Sigmoid colon (tissue), 6 donors: ENCODE measurements at regions not wholly inside any gene's neighbourhood (a gene's known extent, or its start where the extent isn't known, plus 50 kb on each side); places are given as distances from the start of the nearest gene placed in this dataset.

Experiments used
- DNase-seq: peaks from one replicate; pipeline ENCODE4 v3.0.0-alpha.2; 2019
- H3K27ac ChIP-seq, 4 donors: fragments of 200-600 bp; sonication (generic); one replicate each; pipeline ENCODE4 v1.5.1; 2016 to 2019; ENCODE audit warnings: mild to moderate bottlenecking in 1 of 4
- H3K27me3 ChIP-seq, 3 donors: fragments of 200-600 bp; sonication (generic); one replicate each; pipeline ENCODE4 v1.5.1; 2019; ENCODE audit warnings: mild to moderate bottlenecking in 1 of 3
- H3K36me3 ChIP-seq, 4 donors: fragments of 200-600 bp; sonication (generic); one replicate each; pipeline ENCODE4 v1.5.1; 2016 to 2019
- H3K4me1 ChIP-seq, 4 donors: fragments of 200-600 bp; sonication (generic); one replicate each; pipeline ENCODE4 v1.5.1; 2017 to 2019
- H3K4me3 ChIP-seq, 4 donors: fragments of 200-600 bp; sonication (generic); one replicate each; pipeline ENCODE4 v1.5.1; 2017 to 2019; ENCODE audit warnings: mild to moderate bottlenecking in 2 of 4, moderate library complexity in 1 of 4
- H3K9me3 ChIP-seq, 4 donors: fragments of 200-600 bp in 3 of 4; sonication (generic) in 3 of 4; one replicate each; pipeline versions ENCODE4 v1.5.1 to v1.6.1; 2013 to 2019
- CTCF ChIP-seq, 4 experiments: fragments of 450-650 bp in 3 of 4; fragments of 200-600 bp in 1 of 4; IDR thresholded peaks; one replicate each; pipeline ENCODE4 v1.5.1; 2016 to 2019; ENCODE audit warnings: antibody characterized with exemption in 4 of 4, mild to moderate bottlenecking in 3 of 4, moderate library complexity in 2 of 4
- EP300 ChIP-seq, 4 donors: sonication (generic); formaldehyde crosslinking; IDR thresholded peaks; one replicate each; pipeline ENCODE4 v1.6.1; 2017; ENCODE audit warnings: antibody characterized with exemption in 4 of 4
- POLR2A ChIP-seq, 2 donors: fragments of 450-650 bp; IDR thresholded peaks; one replicate each; pipeline ENCODE4 v1.6.1; 2016; ENCODE audit warnings: antibody characterized with exemption in 2 of 2, mild to moderate bottlenecking in 2 of 2, moderate library complexity in 2 of 2
- POLR2AphosphoS5 ChIP-seq, 4 donors: sonication (generic); formaldehyde crosslinking; IDR thresholded peaks; one replicate each; pipeline ENCODE4 v1.6.1; 2017; ENCODE audit warnings: antibody characterized with exemption in 4 of 4
- WGBS, 2 donors: extraction: QIAGEN DNeasy Blood & Tissue Kit; methylation state at CpG; one replicate each; pipeline ENCODE4 v1.1.7; 2013; 5-methylcytosine and 5-hydroxymethylcytosine counted together
- intact Hi-C: fragments of 100-400 bp; cut with DNase I; formaldehyde crosslinking; loops from one replicate; pipeline ENCODE4 v1.15.1; 2023
- small RNA-seq, 3 donors: library from RNA; depleted of rRNA; stranded (forward); fragments of <200 nt; gene quantifications; one replicate each; pipeline ENCODE3, GENCODE V24; 2016
- donor health status: healthy with polysubstance abuse.
- donor health status: healthy.

GRCh38 chr2:207477896-207478295 is 51.9 kb upstream of the CREB1 start:
- Histone ChIP-seq H3K4me1 (peaks cover 0 to 30% (median 19%) of the 10 kb centered on the region in 4 donors), H3K27ac (no peak overlapping the region), H3K27me3 (no peaks in the 10 kb centered on the region), H3K4me3 (no peak overlapping the region), H3K36me3 (no peaks in the 10 kb centered on the region), H3K9me3 (no peaks in the 10 kb centered on the region)
- intact Hi-C loops = loop anchor here (5.0 kb wide), 1 partner anchor 431 kb away; no protein-coding TSS in a partner anchor
- DNase-seq = no peak
- WGBS, 2 donors = 85 to 92% methylated on average over 5 of the region's 5 CpGs
- TF ChIP-seq POLR2AphosphoS5 (IDR thresholded peaks at IDR 0.05) (no peak), CTCF (IDR thresholded peaks at IDR 0.05) (no peak), POLR2A (IDR thresholded peaks at IDR 0.05) (no peak), EP300 (IDR thresholded peaks at IDR 0.05) (no peak)

- no peak for DNase-seq
- WGBS, 2 donors = 87 to 93% methylated on average over 3 of the region's 3 CpGs
- Histone ChIP-seq H3K9me3 (no peaks in the 10 kb centered on the region), H3K36me3 (no peaks in the 10 kb centered on the region), H3K27me3 (no peaks in the 10 kb centered on the region), H3K4me3 (no peak overlapping the region), H3K27ac (no peak overlapping the region), H3K4me1 (peaks cover 0 to 30% (median 14%) of the 10 kb centered on the region in 4 donors)
- intact Hi-C loops = loop anchor here (5.0 kb wide), 1 partner anchor 431 kb away; no protein-coding TSS in a partner anchor
- TF ChIP-seq CTCF (IDR thresholded peaks at IDR 0.05) (no peak), POLR2A (IDR thresholded peaks at IDR 0.05) (no peak), EP300 (IDR thresholded peaks at IDR 0.05) (no peak), POLR2AphosphoS5 (IDR thresholded peaks at IDR 0.05) (no peak)
Observed at GRCh38 chr2:207478572-207478971, 51.2 kb upstream of the CREB1 start.

GRCh38 chr2:207479198-207479785 is 50.5 kb upstream of the CREB1 start:
- intact Hi-C loops = loop anchor here (5.0 kb wide), 1 partner anchor 432 kb away; no protein-coding TSS in a partner anchor
- TF ChIP-seq EP300 (IDR thresholded peaks at IDR 0.05) (no peak), CTCF (IDR thresholded peaks at IDR 0.05) (no peak), POLR2AphosphoS5 (IDR thresholded peaks at IDR 0.05) (no peak), POLR2A (IDR thresholded peaks at IDR 0.05) (no peak)
- Histone ChIP-seq H3K4me1 (peaks cover 0 to 35% (median 16%) of the 10 kb centered on the region in 4 donors), H3K4me3 (no peak overlapping the region), H3K9me3 (no peaks in the 10 kb centered on the region), H3K27ac (peak overlapping the region in 1 of 4 donors; percentile 19), H3K27me3 (no peaks in the 10 kb centered on the region), H3K36me3 (no peaks in the 10 kb centered on the region)
- DNase-seq = no peak
- 78 to 91% methylated on average over 5 of the region's 5 CpGs for WGBS, 2 donors

Small RNA genes in the stretch of these regions (small RNA-seq; reads per million reads assigned to genes)
- 0 reads per million in 3 donors for gene MIR1302-4
